Neural cell (in vitro differentiated cells): ENCODE measurements at regions not wholly inside any gene's neighbourhood (a gene's known extent, or its start where the extent isn't known, plus 50 kb on each side); places are given as distances from the start of the nearest gene placed in this dataset.

Experiments
- EP300 ChIP-seq: fragments of 450-650 bp; conservative IDR thresholded peaks from 2 replicates; pipeline ENCODE4 v1.6.1; 2014; ENCODE audit warnings: antibody characterized with exemption, mild to moderate bottlenecking, moderate library complexity; ENCODE audit not compliant: poor library complexity, severe bottlenecking
- EZH2 ChIP-seq: fragments of 200-600, 300-800 bp; shearing (Covaris generic), sonication (generic); IDR thresholded peaks from 2 replicates; pipeline ENCODE4 v1.6.1; 2014; ENCODE audit warnings: antibody characterized with exemption, low read length, borderline replicate concordance, mild to moderate bottlenecking; ENCODE audit not compliant: insufficient read depth, poor library complexity, severe bottlenecking
- POLR2AphosphoS5 ChIP-seq: IDR thresholded peaks from 2 replicates; pipeline ENCODE4 v1.6.1; 2012
- TF ChIP-seq, protein P1 (sequence below): fragments of 450-650 bp; IDR thresholded peaks from 2 replicates; pipeline ENCODE4 v1.5.1; 2014; ENCODE audit warnings: antibody characterized with exemption, mild to moderate bottlenecking, moderate library complexity; ENCODE audit not compliant: poor library complexity, severe bottlenecking

DNA sequence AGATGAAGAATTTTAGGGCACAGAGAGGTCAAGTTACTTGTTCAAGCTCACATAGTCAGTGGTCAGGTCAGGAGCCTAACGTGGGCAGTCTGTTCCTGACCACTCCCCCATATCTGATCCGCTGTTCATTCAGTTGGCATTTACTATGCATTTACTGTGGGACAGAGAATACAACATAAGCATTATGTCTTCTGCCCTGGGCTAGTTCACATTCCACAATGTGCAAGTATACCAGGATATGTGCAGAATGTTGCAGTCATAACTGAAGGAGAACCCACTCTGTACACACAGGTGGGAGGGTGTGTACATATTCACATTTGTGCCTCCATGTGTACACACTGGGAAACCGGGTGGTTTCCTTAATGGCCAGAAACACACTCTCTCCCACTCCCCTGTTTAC lies 309.6 kb downstream of the PRDM2 start:
- TF ChIP-seq, protein P1, sequence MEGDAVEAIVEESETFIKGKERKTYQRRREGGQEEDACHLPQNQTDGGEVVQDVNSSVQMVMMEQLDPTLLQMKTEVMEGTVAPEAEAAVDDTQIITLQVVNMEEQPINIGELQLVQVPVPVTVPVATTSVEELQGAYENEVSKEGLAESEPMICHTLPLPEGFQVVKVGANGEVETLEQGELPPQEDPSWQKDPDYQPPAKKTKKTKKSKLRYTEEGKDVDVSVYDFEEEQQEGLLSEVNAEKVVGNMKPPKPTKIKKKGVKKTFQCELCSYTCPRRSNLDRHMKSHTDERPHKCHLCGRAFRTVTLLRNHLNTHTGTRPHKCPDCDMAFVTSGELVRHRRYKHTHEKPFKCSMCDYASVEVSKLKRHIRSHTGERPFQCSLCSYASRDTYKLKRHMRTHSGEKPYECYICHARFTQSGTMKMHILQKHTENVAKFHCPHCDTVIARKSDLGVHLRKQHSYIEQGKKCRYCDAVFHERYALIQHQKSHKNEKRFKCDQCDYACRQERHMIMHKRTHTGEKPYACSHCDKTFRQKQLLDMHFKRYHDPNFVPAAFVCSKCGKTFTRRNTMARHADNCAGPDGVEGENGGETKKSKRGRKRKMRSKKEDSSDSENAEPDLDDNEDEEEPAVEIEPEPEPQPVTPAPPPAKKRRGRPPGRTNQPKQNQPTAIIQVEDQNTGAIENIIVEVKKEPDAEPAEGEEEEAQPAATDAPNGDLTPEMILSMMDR: no peak
- TF ChIP-seq EZH2 (no peak), POLR2AphosphoS5 (no peak), EP300 (no peak)
